Hepatocyte (in vitro differentiated cells): ENCODE measurements at regions not wholly inside any gene's neighbourhood (a gene's known extent, or its start where the extent isn't known, plus 50 kb on each side); places are given as distances from the start of the nearest gene placed in this dataset.

Experiments used
- EZH2 ChIP-seq: fragments of 200-600 bp; sonication (generic); IDR thresholded peaks from 2 replicates; pipeline ENCODE4 v1.6.1; 2016; ENCODE audit warnings: antibody characterized with exemption, mild to moderate bottlenecking, borderline replicate concordance
- EZH2phosphoT487 ChIP-seq: fragments of 200-600 bp; sonication (generic); IDR thresholded peaks from one replicate; pipeline ENCODE4 v1.6.1; 2018; ENCODE audit warnings: antibody characterized with exemption, mild to moderate bottlenecking, low read depth, moderate library complexity; ENCODE audit not compliant: unreplicated experiment, severe bottlenecking
- TF ChIP-seq, protein P1 (sequence below): fragments of 200-600 bp; sonication (generic); IDR thresholded peaks from 2 replicates; pipeline ENCODE4 v1.5.1; 2016; ENCODE audit warnings: antibody characterized with exemption, mild to moderate bottlenecking; ENCODE audit not compliant: poor library complexity

DNA sequence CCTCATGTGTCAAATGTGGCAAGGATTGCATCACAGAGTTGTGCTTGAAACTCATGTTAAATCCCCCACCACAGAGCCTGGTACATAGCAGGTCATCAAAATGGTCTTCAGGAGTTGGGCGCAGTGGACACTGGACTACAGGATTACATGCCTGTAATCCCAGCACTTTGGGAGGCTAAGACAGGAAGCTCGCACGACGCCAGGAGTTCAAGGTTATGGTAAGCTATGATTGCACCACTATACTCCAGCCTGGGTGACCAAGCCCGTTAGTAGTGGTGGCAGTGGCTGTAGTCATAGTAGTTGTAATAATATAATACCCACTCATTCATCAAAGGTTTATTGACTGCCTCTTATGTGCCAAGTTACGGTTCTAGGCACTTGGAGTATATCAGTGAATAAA, 123.4 kb upstream of the IRF2BP2 start:
- TF ChIP-seq, protein P1, sequence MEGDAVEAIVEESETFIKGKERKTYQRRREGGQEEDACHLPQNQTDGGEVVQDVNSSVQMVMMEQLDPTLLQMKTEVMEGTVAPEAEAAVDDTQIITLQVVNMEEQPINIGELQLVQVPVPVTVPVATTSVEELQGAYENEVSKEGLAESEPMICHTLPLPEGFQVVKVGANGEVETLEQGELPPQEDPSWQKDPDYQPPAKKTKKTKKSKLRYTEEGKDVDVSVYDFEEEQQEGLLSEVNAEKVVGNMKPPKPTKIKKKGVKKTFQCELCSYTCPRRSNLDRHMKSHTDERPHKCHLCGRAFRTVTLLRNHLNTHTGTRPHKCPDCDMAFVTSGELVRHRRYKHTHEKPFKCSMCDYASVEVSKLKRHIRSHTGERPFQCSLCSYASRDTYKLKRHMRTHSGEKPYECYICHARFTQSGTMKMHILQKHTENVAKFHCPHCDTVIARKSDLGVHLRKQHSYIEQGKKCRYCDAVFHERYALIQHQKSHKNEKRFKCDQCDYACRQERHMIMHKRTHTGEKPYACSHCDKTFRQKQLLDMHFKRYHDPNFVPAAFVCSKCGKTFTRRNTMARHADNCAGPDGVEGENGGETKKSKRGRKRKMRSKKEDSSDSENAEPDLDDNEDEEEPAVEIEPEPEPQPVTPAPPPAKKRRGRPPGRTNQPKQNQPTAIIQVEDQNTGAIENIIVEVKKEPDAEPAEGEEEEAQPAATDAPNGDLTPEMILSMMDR: no peak
- TF ChIP-seq EZH2 (no peak), EZH2phosphoT487 (no peak)
